DMS53 (cell line): ENCODE measurements at regions not wholly inside any gene's neighbourhood (a gene's known extent, or its start where the extent isn't known, plus 50 kb on each side); places are given as distances from the start of the nearest gene placed in this dataset.
"Not testable (repeated sequence)": the region's sequence is repeated elsewhere in the genome, so short reads cannot be mapped to it uniquely, and the experiment has no call there.

Experiments used
- DNase-seq: peaks from one replicate; lab custom pipeline; 2025; lab: John Stamatoyannopoulos, UW

DNA sequence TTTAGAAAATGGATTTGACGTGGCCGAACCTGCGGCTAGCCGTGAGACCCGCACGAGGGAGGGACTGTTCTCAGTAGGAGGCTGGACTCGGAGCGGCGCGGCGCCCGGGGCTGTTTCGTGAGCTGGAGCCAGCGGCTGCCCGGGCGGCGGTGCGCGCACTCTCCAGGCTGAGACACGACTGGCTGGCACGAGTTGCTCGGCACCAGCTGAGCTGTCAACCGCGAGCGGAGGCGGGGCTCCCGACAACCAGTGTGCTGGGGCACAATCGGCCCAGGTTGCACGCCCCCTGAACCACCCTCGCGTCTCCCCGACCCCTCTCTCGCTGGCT is 58.5 kb upstream of the NBPF26 start:
- DNase-seq: not testable (repeated sequence)

GRCh38 chr1:120668187-120668586 is 55.6 kb upstream of the NBPF26 start:
- not testable (repeated sequence) for DNase-seq
